ENCODE measurements at regions not wholly inside any gene's neighbourhood (a gene's known extent, or its start where the extent isn't known, plus 50 kb on each side); places are given as distances from the start of the nearest gene placed in this dataset.
A peak's percentile ranks its signal among the peaks of the same experiment; 100 is the strongest.

DNA sequence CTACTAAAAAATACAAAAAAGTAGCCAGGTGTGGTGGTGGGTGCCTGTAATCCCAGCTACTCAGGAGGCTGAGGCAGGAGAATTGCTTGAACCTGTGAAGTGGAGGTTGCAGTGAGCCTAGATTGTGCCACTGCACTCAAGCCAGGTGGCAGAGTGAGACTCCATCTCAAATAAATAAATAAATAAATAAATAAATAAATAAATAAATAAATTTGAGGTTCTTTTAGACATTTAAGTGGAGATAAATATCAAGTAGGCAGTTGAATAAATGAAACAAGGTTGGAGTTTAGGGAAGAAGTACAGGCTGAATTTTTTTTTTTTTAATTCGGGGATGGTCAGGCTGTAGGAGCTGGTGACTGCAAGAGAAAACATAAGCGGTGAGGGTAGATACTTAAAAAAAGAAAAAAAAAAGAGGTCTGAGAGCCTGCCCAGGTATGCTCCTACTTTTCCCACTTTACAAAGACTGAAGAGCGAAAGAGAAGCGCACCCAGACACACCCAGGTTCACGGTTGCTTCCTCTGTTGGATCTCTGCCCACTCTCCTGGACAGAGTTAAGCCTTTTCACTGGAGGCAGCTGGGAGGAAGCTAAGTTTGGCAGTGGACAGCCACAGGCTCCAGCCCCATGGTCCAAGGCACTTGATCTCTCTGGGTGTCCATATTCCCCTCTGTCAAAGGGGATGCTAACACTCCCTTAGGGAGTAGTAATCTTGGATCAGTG, 100.9 kb upstream of the PRDM1 start:
- H3K4me3 ChIP-seq (ENCODE audit: insufficient read length, low read depth): no peak overlapping the region
- TF ChIP-seq SUZ12 (IDR thresholded peaks at IDR 0.05; ENCODE audit: extremely low read depth, insufficient read depth, insufficient read length): no peak
- TF ChIP-seq ZNF274 (IDR thresholded peaks at IDR 0.05; ENCODE audit: low read depth, low read length): no peak
- TF ChIP-seq YY1 (IDR thresholded peaks at IDR 0.05; ENCODE audit: insufficient read depth, insufficient read length): no peak
- no peaks in the 10 kb centered on the region for H3K36me3 ChIP-seq (ENCODE audit: insufficient read depth, insufficient read length, low read length)
- no peak overlapping the region for H3K9ac ChIP-seq (ENCODE audit: insufficient read length, low read depth)
- H3K9me3 ChIP-seq (ENCODE audit: insufficient read depth, low read length): no peaks in the 10 kb centered on the region
- H3K4me1 ChIP-seq (ENCODE audit: insufficient read depth, insufficient read length): no peaks in the 10 kb centered on the region
- DNase-seq (ENCODE audit: low read depth, low spot score): no peak
- peaks cover 99% of the 10 kb centered on the region for H3K27me3 ChIP-seq (ENCODE audit: insufficient read depth, insufficient read length)

GRCh38 chr6:105983763-105984162, 102.4 kb upstream of the PRDM1 start:
- no peak for DNase-seq (ENCODE audit: low read depth, low spot score)
- peaks cover 91% of the 10 kb centered on the region for H3K27me3 ChIP-seq (ENCODE audit: insufficient read depth, insufficient read length)
- TF ChIP-seq ZNF274 (IDR thresholded peaks at IDR 0.05; ENCODE audit: low read depth, low read length) (no peak), YY1 (IDR thresholded peaks at IDR 0.05; ENCODE audit: insufficient read depth, insufficient read length) (no peak), SUZ12 (IDR thresholded peaks at IDR 0.05; ENCODE audit: extremely low read depth, insufficient read depth, insufficient read length) (no peak)
- no peak overlapping the region for H3K4me3 ChIP-seq (ENCODE audit: insufficient read length, low read depth)
- H3K9me3 ChIP-seq (ENCODE audit: insufficient read depth, low read length): no peaks in the 10 kb centered on the region
- H3K36me3 ChIP-seq (ENCODE audit: insufficient read depth, insufficient read length, low read length): no peaks in the 10 kb centered on the region
- H3K9ac ChIP-seq (ENCODE audit: insufficient read length, low read depth): no peak overlapping the region
- no peaks in the 10 kb centered on the region for H3K4me1 ChIP-seq (ENCODE audit: insufficient read depth, insufficient read length)

- H3K9ac ChIP-seq (ENCODE audit: insufficient read length, low read depth): no peak overlapping the region
- no peak for DNase-seq (ENCODE audit: low read depth, low spot score)
- H3K36me3 ChIP-seq (ENCODE audit: insufficient read depth, insufficient read length, low read length): no peaks in the 10 kb centered on the region
- H3K4me3 ChIP-seq (ENCODE audit: insufficient read length, low read depth): no peak overlapping the region
- no peaks in the 10 kb centered on the region for H3K9me3 ChIP-seq (ENCODE audit: insufficient read depth, low read length)
- TF ChIP-seq ZNF274 (IDR thresholded peaks at IDR 0.05; ENCODE audit: low read depth, low read length) (no peak), SUZ12 (IDR thresholded peaks at IDR 0.05; ENCODE audit: extremely low read depth, insufficient read depth, insufficient read length) (no peak), YY1 (IDR thresholded peaks at IDR 0.05; ENCODE audit: insufficient read depth, insufficient read length) (no peak)
- H3K4me1 ChIP-seq (ENCODE audit: insufficient read depth, insufficient read length): no peaks in the 10 kb centered on the region
- peaks cover 83% of the 10 kb centered on the region for H3K27me3 ChIP-seq (ENCODE audit: insufficient read depth, insufficient read length)
Measured at GRCh38 chr6:105982761-105983540, 103.2 kb upstream of the PRDM1 start.

- H3K36me3 ChIP-seq (ENCODE audit: insufficient read depth, insufficient read length, low read length): no peaks in the 10 kb centered on the region
- no peak for TF ChIP-seq ZNF274 (IDR thresholded peaks at IDR 0.05; ENCODE audit: low read depth, low read length)
- no peak for TF ChIP-seq SUZ12 (IDR thresholded peaks at IDR 0.05; ENCODE audit: extremely low read depth, insufficient read depth, insufficient read length)
- TF ChIP-seq YY1 (IDR thresholded peaks at IDR 0.05; ENCODE audit: insufficient read depth, insufficient read length): no peak
- no peaks in the 10 kb centered on the region for H3K4me1 ChIP-seq (ENCODE audit: insufficient read depth, insufficient read length)
- H3K9ac ChIP-seq (ENCODE audit: insufficient read length, low read depth): peak overlapping the region; percentile 42
- H3K4me3 ChIP-seq (ENCODE audit: insufficient read length, low read depth): no peak overlapping the region
- no peak for DNase-seq (ENCODE audit: low read depth, low spot score)
- H3K27me3 ChIP-seq (ENCODE audit: insufficient read depth, insufficient read length): peaks cover 73% of the 10 kb centered on the region
- no peaks in the 10 kb centered on the region for H3K9me3 ChIP-seq (ENCODE audit: insufficient read depth, low read length)
Measured at GRCh38 chr6:105981888-105982358, 104.2 kb upstream of the PRDM1 start.

DNA sequence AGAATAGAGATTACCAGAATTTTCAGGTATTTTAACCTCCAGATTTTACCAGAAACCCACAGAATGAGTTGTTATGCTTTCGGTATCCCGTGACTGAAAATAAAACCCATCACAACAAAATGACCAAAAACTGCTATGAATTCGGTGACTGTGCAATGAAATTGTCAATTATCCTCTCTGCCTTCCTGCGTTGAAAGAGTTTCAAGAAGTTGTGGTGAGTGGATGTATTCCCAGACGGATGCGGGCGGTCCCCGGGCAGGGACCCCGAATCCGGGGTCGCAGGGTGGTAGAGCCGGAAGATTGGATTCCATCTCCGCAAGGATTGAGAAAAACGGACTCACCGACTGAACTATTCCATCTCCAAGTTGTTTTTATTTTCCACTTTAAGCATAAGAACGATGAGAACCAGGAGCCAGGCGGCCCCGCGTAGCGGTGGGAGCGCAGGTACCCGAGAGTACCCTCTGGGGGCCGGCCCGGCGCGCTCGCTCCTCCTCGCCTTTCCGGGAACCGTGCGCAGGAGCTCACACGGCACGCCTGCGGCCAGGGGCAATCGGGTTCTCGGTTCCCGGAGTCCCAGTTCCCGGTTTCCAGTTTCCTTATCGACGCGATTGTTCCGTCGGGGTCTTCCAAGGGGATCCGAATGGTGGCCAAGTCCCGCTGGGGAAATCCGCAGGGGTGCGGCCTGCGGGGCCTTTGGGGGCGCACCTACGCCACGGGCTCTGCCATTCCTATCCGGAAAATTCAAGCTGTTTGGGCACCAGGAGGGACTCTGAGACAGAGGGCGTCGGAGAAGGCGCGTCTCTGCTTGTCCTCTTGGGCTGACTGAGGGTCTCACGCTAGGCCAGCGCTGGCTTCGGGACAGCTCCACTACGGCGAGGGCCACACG, 104.9 kb upstream of the PRDM1 start:
- no peak for DNase-seq (ENCODE audit: low read depth, low spot score)
- H3K27me3 ChIP-seq (ENCODE audit: insufficient read depth, insufficient read length): peaks cover 66% of the 10 kb centered on the region
- no peaks in the 10 kb centered on the region for H3K36me3 ChIP-seq (ENCODE audit: insufficient read depth, insufficient read length, low read length)
- peak overlapping the region; percentile 42 for H3K9ac ChIP-seq (ENCODE audit: insufficient read length, low read depth)
- TF ChIP-seq SUZ12 (IDR thresholded peaks at IDR 0.05; ENCODE audit: extremely low read depth, insufficient read depth, insufficient read length): no peak
- TF ChIP-seq ZNF274 (IDR thresholded peaks at IDR 0.05; ENCODE audit: low read depth, low read length): no peak
- no peak for TF ChIP-seq YY1 (IDR thresholded peaks at IDR 0.05; ENCODE audit: insufficient read depth, insufficient read length)
- no peaks in the 10 kb centered on the region for H3K4me1 ChIP-seq (ENCODE audit: insufficient read depth, insufficient read length)
- H3K9me3 ChIP-seq (ENCODE audit: insufficient read depth, low read length): no peaks in the 10 kb centered on the region
- peak overlapping the region; percentile 29 for H3K4me3 ChIP-seq (ENCODE audit: insufficient read length, low read depth)

DNA sequence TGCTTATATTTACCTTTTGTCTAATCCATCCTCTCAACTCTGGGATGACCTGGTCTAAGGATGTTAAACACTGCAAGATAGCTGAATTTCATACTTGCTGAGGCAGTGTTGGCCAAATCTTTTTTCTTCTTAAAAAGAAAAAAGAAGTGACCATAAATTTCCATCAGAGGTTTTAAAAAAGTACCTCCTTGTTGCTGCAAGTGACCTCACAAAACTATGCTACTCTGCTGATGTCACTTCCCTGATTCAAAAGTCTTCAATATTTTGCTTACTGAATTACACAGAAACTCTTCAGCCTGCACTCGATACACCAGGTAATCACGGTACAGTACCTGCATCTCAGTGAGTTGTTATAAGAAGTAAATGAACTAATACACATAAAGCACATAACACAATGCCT, 107.2 kb upstream of the PRDM1 start:
- Histone ChIP-seq H3K4me3 (ENCODE audit: insufficient read length, low read depth) (no peak overlapping the region), H3K9ac (ENCODE audit: insufficient read length, low read depth) (no peak overlapping the region), H3K9me3 (ENCODE audit: insufficient read depth, low read length) (no peaks in the 10 kb centered on the region), H3K36me3 (ENCODE audit: insufficient read depth, insufficient read length, low read length) (no peaks in the 10 kb centered on the region), H3K27me3 (ENCODE audit: insufficient read depth, insufficient read length) (peaks cover 44% of the 10 kb centered on the region), H3K4me1 (ENCODE audit: insufficient read depth, insufficient read length) (no peaks in the 10 kb centered on the region)
- TF ChIP-seq YY1 (IDR thresholded peaks at IDR 0.05; ENCODE audit: insufficient read depth, insufficient read length) (no peak), ZNF274 (IDR thresholded peaks at IDR 0.05; ENCODE audit: low read depth, low read length) (no peak)
- no peak for DNase-seq (ENCODE audit: low read depth, low spot score)
